Right lobe of liver (tissue), 6 donors: ENCODE measurements at regions not wholly inside any gene's neighbourhood (a gene's known extent, or its start where the extent isn't known, plus 50 kb on each side); places are given as distances from the start of the nearest gene placed in this dataset.

ENCODE experiments used
- ATAC-seq, 4 donors: fragments of 200-7000 bp; cut with Tn5 transposase; one replicate each; pipeline ENCODE4 v1.9.1; 2020; ENCODE audit warnings: mild to moderate bottlenecking in 4 of 4, moderate library complexity in 4 of 4
- DNase-seq, 3 donors: peaks; one replicate each; pipeline ENCODE4 v3.0.0-alpha.2; 2020
- H3K27ac ChIP-seq, 3 donors: fragments of 200-600 bp; one replicate each; pipeline ENCODE4 v1.8.0; 2022
- H3K27me3 ChIP-seq, 2 donors: fragments of 200-600 bp; one replicate each; pipeline ENCODE4 v1.8.0; 2022
- H3K36me3 ChIP-seq, 4 donors: fragments of 200-600 bp; sonication (generic) in 1 of 4; one replicate each; pipeline versions ENCODE4 v1.5.1 to v1.8.0; 2017 to 2022; ENCODE audit warnings: control low read depth in 1 of 4
- H3K4me1 ChIP-seq, 4 donors: fragments of 200-600 bp; sonication (generic) in 1 of 4; one replicate each; pipeline versions ENCODE4 v1.5.1 to v1.8.0; 2017 to 2022; ENCODE audit warnings: control low read depth in 1 of 4
- H3K4me3 ChIP-seq, 3 donors: fragments of 200-600 bp; one replicate each; pipeline ENCODE4 v1.8.0; 2022
- H3K9me3 ChIP-seq, 4 donors: fragments of 200-600 bp; sonication (generic) in 1 of 4; one replicate each; pipeline versions ENCODE4 v1.5.1 to v1.8.0; 2017 to 2022; ENCODE audit warnings: control low read depth in 1 of 4
- POLR2A ChIP-seq: fragments of 450-650 bp; IDR thresholded peaks from one replicate; pipeline ENCODE4 v1.6.1; 2017; ENCODE audit warnings: antibody characterized with exemption, mild to moderate bottlenecking
- WGBS: methylation state at CpG from one replicate; pipeline ENCODE4 v1.1.6; 2018; ENCODE audit warnings: low coverage, low lambda C conversion rate; ENCODE audit not compliant: insufficient coverage; ENCODE audit errors: missing lambda C conversion rate; 5-methylcytosine and 5-hydroxymethylcytosine counted together
- intact Hi-C, 2 donors: fragments of 100-400 bp; cut with DNase I; formaldehyde crosslinking; loops; one replicate each; pipeline versions ENCODE4 v1.11.2 to v1.14.1; 2022
- TF ChIP-seq, protein P1 (sequence below), 4 donors: fragments of 200-600 bp in 3 of 4; fragments of 450-650 bp in 1 of 4; IDR thresholded peaks; one replicate each; pipeline versions ENCODE4 v1.5.1 to v1.8.0; 2016 to 2022; ENCODE audit warnings: antibody characterized with exemption in 4 of 4, mild to moderate bottlenecking in 2 of 4
- donor health status: DM: no; HTN: yes; CAD: no.
- donor health status: DM: no; HTN: no; CAD: no.
- donor health status: DM: no; HTN: no; CAD: no.
- donor health status: DM: no; HTN: yes; CAD: no.
- donor health status: DM: no; HTN: yes; CAD: no.

DNA sequence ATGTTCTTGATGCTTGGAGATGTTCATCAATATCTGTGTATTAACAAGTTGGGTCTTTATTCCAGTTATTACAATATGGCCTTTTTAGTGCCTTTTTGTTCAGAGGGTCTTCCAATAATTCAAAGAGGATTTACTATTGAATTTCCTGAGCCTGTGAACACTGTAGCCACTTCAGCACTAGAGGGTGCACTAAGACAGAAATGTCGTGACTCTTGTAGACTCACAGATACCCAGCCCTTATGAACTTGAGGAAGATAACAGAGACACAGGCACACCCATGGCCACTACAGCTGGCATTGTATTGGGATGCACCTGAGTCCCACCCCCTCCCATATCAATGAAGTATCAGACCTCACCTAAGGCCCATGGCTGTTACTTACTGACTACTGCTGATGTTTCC, 54.4 kb upstream of the ACTRT1 start:
- H3K4me1 ChIP-seq = no peaks in the 10 kb centered on the region
- WGBS = 8% methylated on average over 1 of the region's 1 CpG
- no peak for DNase-seq
- no peaks in the 10 kb centered on the region for H3K27me3 ChIP-seq
- TF ChIP-seq POLR2A = no peak
- TF ChIP-seq, protein P1, sequence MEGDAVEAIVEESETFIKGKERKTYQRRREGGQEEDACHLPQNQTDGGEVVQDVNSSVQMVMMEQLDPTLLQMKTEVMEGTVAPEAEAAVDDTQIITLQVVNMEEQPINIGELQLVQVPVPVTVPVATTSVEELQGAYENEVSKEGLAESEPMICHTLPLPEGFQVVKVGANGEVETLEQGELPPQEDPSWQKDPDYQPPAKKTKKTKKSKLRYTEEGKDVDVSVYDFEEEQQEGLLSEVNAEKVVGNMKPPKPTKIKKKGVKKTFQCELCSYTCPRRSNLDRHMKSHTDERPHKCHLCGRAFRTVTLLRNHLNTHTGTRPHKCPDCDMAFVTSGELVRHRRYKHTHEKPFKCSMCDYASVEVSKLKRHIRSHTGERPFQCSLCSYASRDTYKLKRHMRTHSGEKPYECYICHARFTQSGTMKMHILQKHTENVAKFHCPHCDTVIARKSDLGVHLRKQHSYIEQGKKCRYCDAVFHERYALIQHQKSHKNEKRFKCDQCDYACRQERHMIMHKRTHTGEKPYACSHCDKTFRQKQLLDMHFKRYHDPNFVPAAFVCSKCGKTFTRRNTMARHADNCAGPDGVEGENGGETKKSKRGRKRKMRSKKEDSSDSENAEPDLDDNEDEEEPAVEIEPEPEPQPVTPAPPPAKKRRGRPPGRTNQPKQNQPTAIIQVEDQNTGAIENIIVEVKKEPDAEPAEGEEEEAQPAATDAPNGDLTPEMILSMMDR (IDR thresholded peaks at IDR 0.05) = peak in 3 of 4 donors; percentile 37 to 50 (median 38)
- peak in 3 of 4 donors; percentile 58 to 67 (median 63) for ATAC-seq
- no peaks in the 10 kb centered on the region for H3K9me3 ChIP-seq
- intact Hi-C loops = no loop called here
- H3K27ac ChIP-seq = no peak overlapping the region
- H3K4me3 ChIP-seq = no peak overlapping the region
- H3K36me3 ChIP-seq = no peaks in the 10 kb centered on the region

DNA sequence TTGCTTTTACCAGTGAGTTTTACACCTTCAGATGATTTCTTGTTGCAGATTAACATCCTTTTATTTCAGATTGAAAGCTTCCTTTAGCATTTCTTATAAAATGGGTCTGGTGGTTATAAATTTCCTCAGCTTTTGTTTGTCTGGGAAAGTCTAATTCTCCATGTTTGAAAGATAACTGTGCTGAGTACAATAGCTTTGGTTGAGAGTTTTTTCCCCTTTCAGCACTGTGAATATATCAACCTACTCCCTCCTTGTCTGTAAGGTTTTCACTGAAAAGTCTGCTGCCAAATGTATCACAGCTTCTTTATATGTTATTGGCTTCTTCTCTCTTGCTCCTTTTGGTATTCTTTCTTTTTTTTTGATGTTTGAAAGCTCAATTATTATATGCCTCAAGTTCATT, 53.5 kb upstream of the ACTRT1 start:
- DNase-seq (no peak), ATAC-seq (no peak)
- Histone ChIP-seq H3K4me3 (no peak overlapping the region), H3K9me3 (no peaks in the 10 kb centered on the region), H3K27me3 (no peaks in the 10 kb centered on the region), H3K36me3 (no peaks in the 10 kb centered on the region), H3K27ac (no peak overlapping the region), H3K4me1 (no peaks in the 10 kb centered on the region)
- intact Hi-C loops = no loop called here
- TF ChIP-seq, protein P1 (IDR thresholded peaks at IDR 0.05) = no peak
- TF ChIP-seq POLR2A = no peak
